ENCODE measurements at regions not wholly inside any gene's neighbourhood (a gene's known extent, or its start where the extent isn't known, plus 50 kb on each side); places are given as distances from the start of the nearest gene placed in this dataset.

- no peaks in the 10 kb centered on the region for H3K4me1 Mint-ChIP-seq
- no peak overlapping the region for H3K4me3 Mint-ChIP-seq
- no peaks in the 10 kb centered on the region for H3K36me3 Mint-ChIP-seq (ENCODE audit: low read depth)
- no peaks in the 10 kb centered on the region for H3K9me3 Mint-ChIP-seq
- no peak overlapping the region for H3K27ac Mint-ChIP-seq
- ChIA-PET POLR2A (no interaction called here), CTCF (no interaction called here)
- DNase-seq: no peak
- no peaks in the 10 kb centered on the region for H3K27me3 Mint-ChIP-seq
Observed at GRCh38 chr17:70261170-70261569, 91.8 kb downstream of the KCNJ2 start.

- ChIA-PET CTCF (interaction anchor here (1.1 kb wide), 1 partner anchor 45 kb away, joined by 3 read pairs; no protein-coding TSS in a partner anchor), POLR2A (no interaction called here)
- Mint-ChIP-seq H3K9me3 (no peaks in the 10 kb centered on the region), H3K4me3 (no peak overlapping the region), H3K36me3 (ENCODE audit: low read depth) (no peaks in the 10 kb centered on the region), H3K4me1 (no peaks in the 10 kb centered on the region), H3K27me3 (no peaks in the 10 kb centered on the region), H3K27ac (no peak overlapping the region)
- DNase-seq: no peak
Observed at GRCh38 chr17:70265471-70265870, 96.1 kb downstream of the KCNJ2 start.

- Mint-ChIP-seq H3K27ac (no peak overlapping the region), H3K27me3 (no peaks in the 10 kb centered on the region), H3K4me1 (no peaks in the 10 kb centered on the region), H3K36me3 (ENCODE audit: low read depth) (no peaks in the 10 kb centered on the region), H3K9me3 (no peaks in the 10 kb centered on the region), H3K4me3 (no peak overlapping the region)
- ChIA-PET POLR2A (no interaction called here), CTCF (no interaction called here)
- DNase-seq: no peak
Observed at GRCh38 chr17:70266394-70266793, 97.1 kb downstream of the KCNJ2 start.

GRCh38 chr17:70268383-70268782 lies 99.1 kb downstream of the KCNJ2 start:
- Mint-ChIP-seq H3K4me3 (no peak overlapping the region), H3K27ac (no peak overlapping the region), H3K9me3 (no peaks in the 10 kb centered on the region), H3K4me1 (no peaks in the 10 kb centered on the region), H3K27me3 (no peaks in the 10 kb centered on the region), H3K36me3 (ENCODE audit: low read depth) (no peaks in the 10 kb centered on the region)
- no peak for DNase-seq
- ChIA-PET CTCF (no interaction called here), POLR2A (no interaction called here)

- Mint-ChIP-seq H3K4me1 (no peaks in the 10 kb centered on the region), H3K27ac (no peak overlapping the region), H3K4me3 (no peak overlapping the region), H3K27me3 (no peaks in the 10 kb centered on the region), H3K36me3 (ENCODE audit: low read depth) (no peaks in the 10 kb centered on the region), H3K9me3 (no peaks in the 10 kb centered on the region)
- ChIA-PET CTCF (no interaction called here), POLR2A (no interaction called here)
- DNase-seq: no peak
Observed at GRCh38 chr17:70270554-70270953, 101.2 kb downstream of the KCNJ2 start.

- POLR2A ChIA-PET: no interaction called here
Observed at GRCh38 chr17:70271200-70271599, 101.9 kb downstream of the KCNJ2 start.

GRCh38 chr17:70271672-70272071 lies 102.3 kb downstream of the KCNJ2 start:
- DNase-seq: no peak
- Mint-ChIP-seq H3K4me3 (no peak overlapping the region), H3K27ac (no peak overlapping the region), H3K4me1 (no peaks in the 10 kb centered on the region), H3K9me3 (no peaks in the 10 kb centered on the region), H3K36me3 (ENCODE audit: low read depth) (no peaks in the 10 kb centered on the region), H3K27me3 (no peaks in the 10 kb centered on the region)
- POLR2A ChIA-PET: no interaction called here
- CTCF ChIA-PET: no interaction called here

More at GRCh38 chr17:70271200-70271599, 101.9 kb downstream of the KCNJ2 start:
- H3K36me3 Mint-ChIP-seq (ENCODE audit: low read depth): no peaks in the 10 kb centered on the region
- H3K27ac Mint-ChIP-seq: no peak overlapping the region
- CTCF ChIA-PET: no interaction called here
- no peaks in the 10 kb centered on the region for H3K4me1 Mint-ChIP-seq
- H3K9me3 Mint-ChIP-seq: no peaks in the 10 kb centered on the region
- H3K4me3 Mint-ChIP-seq: no peak overlapping the region
- DNase-seq: no peak
- no peaks in the 10 kb centered on the region for H3K27me3 Mint-ChIP-seq

GRCh38 chr17:70274255-70274654 lies 104.9 kb downstream of the KCNJ2 start:
- ChIA-PET CTCF (no interaction called here), POLR2A (no interaction called here)
- no peak overlapping the region for H3K27ac Mint-ChIP-seq
- H3K4me1 Mint-ChIP-seq: no peaks in the 10 kb centered on the region
- H3K9me3 Mint-ChIP-seq: no peaks in the 10 kb centered on the region
- H3K4me3 Mint-ChIP-seq: no peak overlapping the region
- H3K36me3 Mint-ChIP-seq (ENCODE audit: low read depth): no peaks in the 10 kb centered on the region
- no peaks in the 10 kb centered on the region for H3K27me3 Mint-ChIP-seq
- DNase-seq: no peak

GRCh38 chr17:70276906-70277305 lies 107.6 kb downstream of the KCNJ2 start:
- Mint-ChIP-seq H3K9me3 (no peaks in the 10 kb centered on the region), H3K36me3 (ENCODE audit: low read depth) (no peaks in the 10 kb centered on the region), H3K4me1 (no peaks in the 10 kb centered on the region), H3K4me3 (no peak overlapping the region), H3K27ac (no peak overlapping the region), H3K27me3 (no peaks in the 10 kb centered on the region)
- DNase-seq: no peak
- POLR2A ChIA-PET: no interaction called here
- CTCF ChIA-PET: interaction anchor here (0.5 kb wide), 1 partner anchor 284 kb away, joined by 5 read pairs; no protein-coding TSS in a partner anchor

- H3K27me3 Mint-ChIP-seq: no peaks in the 10 kb centered on the region
- no peaks in the 10 kb centered on the region for H3K36me3 Mint-ChIP-seq (ENCODE audit: low read depth)
- no peaks in the 10 kb centered on the region for H3K9me3 Mint-ChIP-seq
- H3K27ac Mint-ChIP-seq: no peak overlapping the region
- ChIA-PET CTCF (interaction anchor here (0.6 kb wide), 1 partner anchor 99 kb away, joined by 3 read pairs; no protein-coding TSS in a partner anchor), POLR2A (no interaction called here)
- DNase-seq: no peak
- no peak overlapping the region for H3K4me3 Mint-ChIP-seq
- no peaks in the 10 kb centered on the region for H3K4me1 Mint-ChIP-seq
Observed at GRCh38 chr17:70278844-70279462, 109.6 kb downstream of the KCNJ2 start.

GRCh38 chr17:70286391-70286790 lies 117.1 kb downstream of the KCNJ2 start:
- CTCF ChIA-PET: no interaction called here
- POLR2A ChIA-PET: no interaction called here
- Mint-ChIP-seq H3K27me3 (no peaks in the 10 kb centered on the region), H3K27ac (no peak overlapping the region), H3K4me1 (no peaks in the 10 kb centered on the region), H3K36me3 (ENCODE audit: low read depth) (no peaks in the 10 kb centered on the region), H3K9me3 (peaks cover 3% of the 10 kb centered on the region), H3K4me3 (no peak overlapping the region)
- DNase-seq: no peak

- no peaks in the 10 kb centered on the region for H3K27me3 Mint-ChIP-seq
- CTCF ChIA-PET: no interaction called here
- no peak for DNase-seq
- H3K36me3 Mint-ChIP-seq (ENCODE audit: low read depth): no peaks in the 10 kb centered on the region
- POLR2A ChIA-PET: no interaction called here
- no peak overlapping the region for H3K4me3 Mint-ChIP-seq
- peaks cover 6% of the 10 kb centered on the region for H3K9me3 Mint-ChIP-seq
- H3K27ac Mint-ChIP-seq: no peak overlapping the region
- H3K4me1 Mint-ChIP-seq: no peaks in the 10 kb centered on the region
Observed at GRCh38 chr17:70288540-70289290, 119.4 kb downstream of the KCNJ2 start.

- POLR2A ChIA-PET: no interaction called here
- Mint-ChIP-seq H3K36me3 (ENCODE audit: low read depth) (no peaks in the 10 kb centered on the region), H3K4me3 (no peak overlapping the region), H3K27me3 (no peaks in the 10 kb centered on the region), H3K27ac (no peak overlapping the region), H3K4me1 (no peaks in the 10 kb centered on the region), H3K9me3 (peaks cover 6% of the 10 kb centered on the region)
- no peak for DNase-seq
- CTCF ChIA-PET: no interaction called here
Observed at GRCh38 chr17:70290770-70291169, 121.4 kb downstream of the KCNJ2 start.

- no peak overlapping the region for H3K4me3 Mint-ChIP-seq
- peaks cover 12% of the 10 kb centered on the region for H3K9me3 Mint-ChIP-seq
- no peak overlapping the region for H3K27ac Mint-ChIP-seq
- no peaks in the 10 kb centered on the region for H3K4me1 Mint-ChIP-seq
- DNase-seq: no peak
- ChIA-PET CTCF (no interaction called here), POLR2A (no interaction called here)
- no peaks in the 10 kb centered on the region for H3K27me3 Mint-ChIP-seq
- no peaks in the 10 kb centered on the region for H3K36me3 Mint-ChIP-seq (ENCODE audit: low read depth)
Observed at GRCh38 chr17:70292366-70292765, 123.0 kb downstream of the KCNJ2 start.
